Lung (tissue), 11 donors: ENCODE measurements at regions not wholly inside any gene's neighbourhood (a gene's known extent, or its start where the extent isn't known, plus 50 kb on each side); places are given as distances from the start of the nearest gene placed in this dataset.

Experiments used
- ATAC-seq: fragments of 200-7000 bp; cut with Tn5 transposase; one replicate; pipeline ENCODE4 v1.9.1; 2020; ENCODE audit warnings: moderate number of reproducible peaks; ENCODE audit not compliant: insufficient read depth, low FRiP score
- DNase-seq, 3 donors: peaks; one replicate each; pipeline ENCODE4 v3.0.0-alpha.2; 2013 to 2017
- H3K27ac ChIP-seq, 2 donors: one replicate each; pipeline ENCODE4 v1.5.1; 2013; ENCODE audit warnings: mild to moderate bottlenecking in 2 of 2, moderate library complexity in 2 of 2, control low read depth in 1 of 2, inconsistent platforms in 1 of 2, low read depth in 1 of 2, low read length in 1 of 2
- H3K27me3 ChIP-seq, 3 donors: one replicate each; pipeline ENCODE4 v1.5.1; 2013; ENCODE audit warnings: low read length in 2 of 3; ENCODE audit not compliant: control insufficient read depth in 3 of 3, insufficient read depth in 3 of 3
- H3K36me3 ChIP-seq, 4 donors: one replicate each; pipeline ENCODE4 v1.5.1; 2013; ENCODE audit warnings: low read length in 4 of 4, mild to moderate bottlenecking in 1 of 4, moderate library complexity in 1 of 4; ENCODE audit not compliant: control insufficient read depth in 4 of 4, insufficient read depth in 4 of 4
- H3K4me1 ChIP-seq, 5 donors: one replicate each; pipeline ENCODE4 v1.5.1; 2013; ENCODE audit warnings: low read length in 5 of 5, mild to moderate bottlenecking in 2 of 5, moderate library complexity in 1 of 5; ENCODE audit not compliant: control insufficient read depth in 5 of 5, insufficient read depth in 5 of 5
- H3K4me3 ChIP-seq: one replicate; pipeline ENCODE4 v1.5.1; 2013; ENCODE audit warnings: mild to moderate bottlenecking, control low read depth, moderate library complexity
- H3K9ac ChIP-seq, 2 donors: one replicate each; pipeline ENCODE4 v1.5.1; 2013; ENCODE audit warnings: low read length in 2 of 2, control low read depth in 1 of 2; ENCODE audit not compliant: insufficient read depth in 1 of 2
- H3K9me3 ChIP-seq, 4 donors: one replicate each; pipeline ENCODE4 v1.5.1; 2013; ENCODE audit warnings: low read length in 3 of 4, mild to moderate bottlenecking in 1 of 4, moderate library complexity in 1 of 4; ENCODE audit not compliant: control insufficient read depth in 4 of 4, insufficient read depth in 3 of 4
- WGBS, 2 donors: extraction: QIAGEN DNeasy Blood & Tissue Kit; methylation state at CpG; one replicate each; pipeline ENCODE4 v1.1.7; 2013; 5-methylcytosine and 5-hydroxymethylcytosine counted together
- TF ChIP-seq, protein P1 (sequence below): IDR thresholded peaks from 2 replicates; pipeline ENCODE4 v1.5.1; 2012; ENCODE audit warnings: mild to moderate bottlenecking; ENCODE audit errors: control extremely low read depth, extremely low read depth
- donor health status: control.
- donor health status: control.
- donor health status: Bipolar disorder and iron deficiency.
- donor health status: healthy.
- donor health status: DM: yes; HTN: yes; CAD: no.

DNA sequence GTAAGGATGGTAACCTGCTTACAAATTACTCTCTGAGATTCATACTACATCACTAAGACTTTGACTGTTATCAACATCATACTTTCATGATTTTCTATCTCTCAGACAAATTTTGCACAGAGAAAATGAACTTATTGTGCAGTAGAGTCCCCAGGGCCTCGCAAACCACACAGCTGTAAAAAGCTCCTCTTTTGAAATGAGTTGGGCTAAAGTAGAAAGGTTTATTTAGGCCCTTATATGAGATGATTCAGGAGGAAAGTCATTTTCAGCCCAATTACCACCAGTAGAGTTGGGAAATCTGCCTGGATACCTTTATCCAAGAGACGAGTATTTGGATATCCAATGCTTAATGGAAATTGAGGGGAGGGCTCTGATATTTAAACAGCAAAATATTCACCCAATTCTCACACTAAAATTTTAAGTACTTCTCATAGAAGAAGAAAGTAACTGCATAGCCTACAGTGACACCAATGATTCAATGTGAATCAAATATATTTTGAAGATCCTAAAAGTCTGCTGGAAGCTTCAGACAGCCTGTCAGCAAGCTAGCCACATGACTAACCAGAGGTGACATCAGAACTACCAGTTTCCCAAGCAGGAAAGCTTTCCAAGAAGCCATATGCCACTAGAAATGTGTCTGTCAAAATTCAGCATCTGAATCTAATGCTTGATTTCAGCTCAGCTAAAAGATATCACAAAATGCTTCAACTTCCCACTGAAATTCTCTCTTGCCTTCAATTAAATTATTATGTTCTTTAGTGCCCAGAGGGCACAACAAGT lies 190.1 kb upstream of the SYT1 start:
- no peaks in the 10 kb centered on the region for H3K36me3 ChIP-seq
- no peaks in the 10 kb centered on the region for H3K27me3 ChIP-seq
- no peak for ATAC-seq
- DNase-seq: no peak
- TF ChIP-seq, protein P1, sequence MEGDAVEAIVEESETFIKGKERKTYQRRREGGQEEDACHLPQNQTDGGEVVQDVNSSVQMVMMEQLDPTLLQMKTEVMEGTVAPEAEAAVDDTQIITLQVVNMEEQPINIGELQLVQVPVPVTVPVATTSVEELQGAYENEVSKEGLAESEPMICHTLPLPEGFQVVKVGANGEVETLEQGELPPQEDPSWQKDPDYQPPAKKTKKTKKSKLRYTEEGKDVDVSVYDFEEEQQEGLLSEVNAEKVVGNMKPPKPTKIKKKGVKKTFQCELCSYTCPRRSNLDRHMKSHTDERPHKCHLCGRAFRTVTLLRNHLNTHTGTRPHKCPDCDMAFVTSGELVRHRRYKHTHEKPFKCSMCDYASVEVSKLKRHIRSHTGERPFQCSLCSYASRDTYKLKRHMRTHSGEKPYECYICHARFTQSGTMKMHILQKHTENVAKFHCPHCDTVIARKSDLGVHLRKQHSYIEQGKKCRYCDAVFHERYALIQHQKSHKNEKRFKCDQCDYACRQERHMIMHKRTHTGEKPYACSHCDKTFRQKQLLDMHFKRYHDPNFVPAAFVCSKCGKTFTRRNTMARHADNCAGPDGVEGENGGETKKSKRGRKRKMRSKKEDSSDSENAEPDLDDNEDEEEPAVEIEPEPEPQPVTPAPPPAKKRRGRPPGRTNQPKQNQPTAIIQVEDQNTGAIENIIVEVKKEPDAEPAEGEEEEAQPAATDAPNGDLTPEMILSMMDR: no peak
- H3K4me1 ChIP-seq: no peaks in the 10 kb centered on the region
- no peak overlapping the region for H3K4me3 ChIP-seq
- 83 to 86% methylated on average over 2 of the region's 2 CpGs for WGBS, 2 donors
- H3K27ac ChIP-seq: no peak overlapping the region
- H3K9me3 ChIP-seq: no peaks in the 10 kb centered on the region
- no peak overlapping the region for H3K9ac ChIP-seq

DNA sequence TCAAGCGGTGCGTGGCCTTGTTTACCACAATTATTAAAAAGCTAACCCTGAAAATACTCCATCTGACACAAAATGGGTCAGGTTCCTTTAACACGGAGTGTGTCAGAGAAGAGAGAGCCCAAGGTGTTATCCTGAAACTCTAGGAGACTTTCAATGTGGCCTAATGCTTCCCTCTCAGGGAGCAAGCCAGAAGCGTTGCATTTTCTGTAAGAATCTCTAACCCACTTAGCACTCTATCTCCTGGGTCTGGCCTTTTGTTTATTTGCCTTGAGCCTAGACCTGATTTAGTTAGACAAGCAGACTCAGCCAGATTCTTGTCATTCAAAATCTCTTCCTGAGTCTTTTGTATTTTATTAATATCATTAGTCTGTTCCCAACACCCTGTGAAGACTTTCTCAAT lies 184.0 kb upstream of the SYT1 start:
- ATAC-seq: no peak

DNA sequence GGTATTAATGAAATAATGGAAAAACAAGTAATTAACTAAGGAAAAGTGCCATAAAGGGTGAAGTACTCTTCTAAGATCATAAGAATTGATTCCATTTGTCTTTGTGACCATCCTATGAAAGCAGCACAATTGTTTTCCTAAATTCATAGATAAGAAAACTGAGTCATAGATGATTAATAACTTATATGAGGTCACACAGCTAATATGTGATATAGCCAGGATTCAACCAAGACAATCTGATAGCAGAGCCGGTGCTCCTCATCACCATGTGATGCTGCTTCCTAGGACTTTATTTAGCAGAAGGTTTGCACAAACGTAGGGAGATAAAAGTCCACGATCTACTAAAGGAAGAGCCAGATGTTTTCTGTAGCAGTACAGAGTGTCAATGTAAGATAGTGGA lies 181.5 kb upstream of the SYT1 start:
- Histone ChIP-seq H3K27ac (no peak overlapping the region), H3K27me3 (no peaks in the 10 kb centered on the region), H3K9ac (no peak overlapping the region), H3K9me3 (no peaks in the 10 kb centered on the region), H3K4me1 (no peaks in the 10 kb centered on the region), H3K36me3 (no peaks in the 10 kb centered on the region), H3K4me3 (no peak overlapping the region)
- ATAC-seq (no peak), DNase-seq (no peak)
- WGBS, 2 donors: 57 to 68% methylated on average over 3 of the region's 3 CpGs
- TF ChIP-seq, protein P1: no peak

More for the DNA sequence above, 184.0 kb upstream of the SYT1 start:
- WGBS, 2 donors: 75% methylated on average over 4 of the region's 4 CpGs
- H3K4me3 ChIP-seq: no peak overlapping the region
- H3K27ac ChIP-seq: no peak overlapping the region
- no peaks in the 10 kb centered on the region for H3K27me3 ChIP-seq
- no peaks in the 10 kb centered on the region for H3K9me3 ChIP-seq
- no peaks in the 10 kb centered on the region for H3K4me1 ChIP-seq
- no peak for DNase-seq
- TF ChIP-seq, protein P1: no peak
- H3K36me3 ChIP-seq: no peaks in the 10 kb centered on the region
- no peak overlapping the region for H3K9ac ChIP-seq

DNA sequence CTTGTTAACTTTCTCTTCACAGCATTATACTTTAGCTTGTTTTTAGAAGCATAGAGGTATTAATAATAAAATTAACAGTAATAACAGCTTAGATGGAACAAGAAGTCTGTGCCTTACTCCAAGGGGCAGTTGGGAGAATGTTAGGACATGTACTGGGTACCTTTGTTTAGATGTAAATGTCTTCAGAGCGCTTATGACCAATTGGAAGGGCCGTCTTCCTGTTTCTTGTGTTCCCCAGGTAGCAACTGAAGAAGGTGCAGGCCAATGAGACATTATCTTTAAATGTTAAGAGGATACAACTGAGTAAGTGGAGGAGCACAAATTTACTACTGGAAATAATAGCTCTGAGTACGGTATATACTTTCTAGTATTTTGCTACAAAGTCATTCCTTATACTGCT lies 180.9 kb upstream of the SYT1 start:
- TF ChIP-seq, protein P1: no peak
- no peak for DNase-seq
- H3K4me1 ChIP-seq: no peaks in the 10 kb centered on the region
- ATAC-seq: no peak
- no peaks in the 10 kb centered on the region for H3K9me3 ChIP-seq
- H3K9ac ChIP-seq: no peak overlapping the region
- H3K27ac ChIP-seq: no peak overlapping the region
- WGBS, 2 donors: 91 to 95% methylated on average over 3 of the region's 3 CpGs
- no peaks in the 10 kb centered on the region for H3K36me3 ChIP-seq
- H3K27me3 ChIP-seq: no peaks in the 10 kb centered on the region
- H3K4me3 ChIP-seq: no peak overlapping the region
